Coronary artery (tissue), 2 donors: ENCODE measurements at regions not wholly inside any gene's neighbourhood (a gene's known extent, or its start where the extent isn't known, plus 50 kb on each side); places are given as distances from the start of the nearest gene placed in this dataset.

Source experiments
- DNase-seq: peaks from one replicate; pipeline ENCODE4 v3.0.0-alpha.2; 2017; ENCODE audit warnings: low spot score
- H3K27ac ChIP-seq, 2 donors: fragments of 200-600 bp; sonication (generic); one replicate each; pipeline ENCODE4 v1.5.1; 2016 to 2019
- H3K4me3 ChIP-seq: fragments of 200-600 bp; sonication (generic); 2 replicates; pipeline ENCODE4 v1.5.1; 2016; ENCODE audit warnings: mild to moderate bottlenecking, moderate library complexity
- TF ChIP-seq, protein P1 (sequence below): fragments of 200-600 bp; sonication (generic); IDR thresholded peaks from one replicate; pipeline ENCODE4 v1.5.1; 2019; ENCODE audit warnings: antibody characterized with exemption

GRCh38 chr9:18073002-18073401, 401.0 kb upstream of the ADAMTSL1 start:
- H3K4me3 ChIP-seq = no peak overlapping the region
- H3K27ac ChIP-seq = no peak overlapping the region
- TF ChIP-seq, protein P1, sequence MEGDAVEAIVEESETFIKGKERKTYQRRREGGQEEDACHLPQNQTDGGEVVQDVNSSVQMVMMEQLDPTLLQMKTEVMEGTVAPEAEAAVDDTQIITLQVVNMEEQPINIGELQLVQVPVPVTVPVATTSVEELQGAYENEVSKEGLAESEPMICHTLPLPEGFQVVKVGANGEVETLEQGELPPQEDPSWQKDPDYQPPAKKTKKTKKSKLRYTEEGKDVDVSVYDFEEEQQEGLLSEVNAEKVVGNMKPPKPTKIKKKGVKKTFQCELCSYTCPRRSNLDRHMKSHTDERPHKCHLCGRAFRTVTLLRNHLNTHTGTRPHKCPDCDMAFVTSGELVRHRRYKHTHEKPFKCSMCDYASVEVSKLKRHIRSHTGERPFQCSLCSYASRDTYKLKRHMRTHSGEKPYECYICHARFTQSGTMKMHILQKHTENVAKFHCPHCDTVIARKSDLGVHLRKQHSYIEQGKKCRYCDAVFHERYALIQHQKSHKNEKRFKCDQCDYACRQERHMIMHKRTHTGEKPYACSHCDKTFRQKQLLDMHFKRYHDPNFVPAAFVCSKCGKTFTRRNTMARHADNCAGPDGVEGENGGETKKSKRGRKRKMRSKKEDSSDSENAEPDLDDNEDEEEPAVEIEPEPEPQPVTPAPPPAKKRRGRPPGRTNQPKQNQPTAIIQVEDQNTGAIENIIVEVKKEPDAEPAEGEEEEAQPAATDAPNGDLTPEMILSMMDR = no peak
- DNase-seq = no peak

DNA sequence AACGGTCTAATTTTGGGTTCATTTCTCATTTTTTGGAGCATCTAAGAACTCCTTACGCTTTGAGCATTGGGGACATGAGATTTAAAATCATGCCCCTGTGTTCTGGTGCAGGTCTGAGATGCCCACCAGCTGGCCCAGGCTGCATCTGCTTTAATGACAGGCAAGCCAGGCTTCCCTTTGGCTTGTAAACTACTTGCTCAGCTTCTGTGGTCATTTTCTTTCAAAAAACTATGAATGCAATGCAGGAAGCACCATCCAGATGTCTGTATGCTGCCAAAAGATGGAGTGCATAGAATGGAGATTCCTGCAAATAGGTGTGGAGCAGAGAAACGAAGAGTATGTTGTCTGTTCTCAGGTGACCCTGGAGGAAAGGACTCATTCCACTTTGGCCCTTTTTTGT, 399.9 kb upstream of the ADAMTSL1 start:
- no peak for DNase-seq
- no peak overlapping the region for H3K27ac ChIP-seq
- H3K4me3 ChIP-seq = no peak overlapping the region

GRCh38 chr9:18075253-18075952, 398.6 kb upstream of the ADAMTSL1 start:
- Histone ChIP-seq H3K27ac (no peak overlapping the region), H3K4me3 (no peak overlapping the region)
- no peak for DNase-seq
- TF ChIP-seq, protein P1 = no peak

More for the DNA sequence above, 399.9 kb upstream of the ADAMTSL1 start:
- TF ChIP-seq, protein P1 = no peak

DNA sequence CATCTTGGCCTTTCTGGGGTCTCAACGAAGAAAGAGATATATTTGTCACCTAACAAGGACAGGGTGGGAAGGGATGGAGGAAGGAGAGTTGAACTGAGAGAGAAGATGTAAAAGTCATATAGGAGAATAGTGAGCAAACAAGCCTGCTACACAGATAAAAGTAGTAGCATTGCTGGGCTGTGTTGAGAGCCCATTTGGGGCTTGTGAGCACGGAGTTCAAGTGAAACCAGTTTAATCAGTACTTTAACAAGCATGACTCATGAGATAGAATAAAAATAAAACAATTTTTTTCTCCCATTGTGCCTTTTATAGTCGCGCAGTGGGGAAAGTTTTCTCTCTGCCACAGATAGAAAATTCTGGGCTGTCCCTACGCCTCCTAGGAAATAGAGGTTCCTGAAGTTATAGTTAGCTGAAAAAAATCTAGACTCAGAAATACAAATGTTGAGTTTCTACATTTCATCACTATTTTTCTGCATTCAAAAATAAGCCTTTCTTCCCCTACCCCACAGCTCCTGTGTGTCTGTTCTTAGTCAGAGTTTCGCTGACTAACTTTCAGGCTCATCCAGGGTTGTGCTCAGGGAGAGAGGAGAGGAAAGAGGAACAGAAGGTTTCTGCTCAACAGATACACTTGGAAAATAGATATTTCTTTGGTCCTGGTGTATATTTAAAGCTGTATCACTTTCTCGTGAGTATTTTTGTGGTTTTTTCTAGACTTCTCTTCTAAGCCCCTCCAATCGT, 395.8 kb upstream of the ADAMTSL1 start:
- TF ChIP-seq, protein P1 = no peak

DNA sequence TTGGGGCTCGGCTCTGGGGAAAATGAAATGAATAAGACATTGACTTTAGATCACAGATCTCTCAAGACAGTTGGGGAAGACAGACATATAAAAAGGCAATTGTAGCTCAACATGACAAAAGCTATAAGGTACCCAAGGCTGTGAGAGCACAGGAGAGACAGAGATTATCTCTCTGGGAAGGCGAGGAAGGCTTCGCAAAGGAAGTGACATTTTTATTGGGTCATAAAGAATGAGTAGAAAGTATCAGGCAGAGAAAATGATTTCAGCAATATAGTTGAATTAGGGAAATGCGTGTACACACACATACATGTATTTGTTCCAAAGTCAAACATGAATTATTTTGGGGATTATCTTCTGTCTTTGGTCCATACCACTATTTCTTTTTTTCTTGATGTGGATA, 381.8 kb upstream of the ADAMTSL1 start:
- TF ChIP-seq, protein P1 = no peak
- H3K27ac ChIP-seq = no peak overlapping the region
- H3K4me3 ChIP-seq = no peak overlapping the region
- no peak for DNase-seq

More for the DNA sequence above, 395.8 kb upstream of the ADAMTSL1 start:
- Histone ChIP-seq H3K4me3 (no peak overlapping the region), H3K27ac (no peak overlapping the region)
- no peak for DNase-seq

DNA sequence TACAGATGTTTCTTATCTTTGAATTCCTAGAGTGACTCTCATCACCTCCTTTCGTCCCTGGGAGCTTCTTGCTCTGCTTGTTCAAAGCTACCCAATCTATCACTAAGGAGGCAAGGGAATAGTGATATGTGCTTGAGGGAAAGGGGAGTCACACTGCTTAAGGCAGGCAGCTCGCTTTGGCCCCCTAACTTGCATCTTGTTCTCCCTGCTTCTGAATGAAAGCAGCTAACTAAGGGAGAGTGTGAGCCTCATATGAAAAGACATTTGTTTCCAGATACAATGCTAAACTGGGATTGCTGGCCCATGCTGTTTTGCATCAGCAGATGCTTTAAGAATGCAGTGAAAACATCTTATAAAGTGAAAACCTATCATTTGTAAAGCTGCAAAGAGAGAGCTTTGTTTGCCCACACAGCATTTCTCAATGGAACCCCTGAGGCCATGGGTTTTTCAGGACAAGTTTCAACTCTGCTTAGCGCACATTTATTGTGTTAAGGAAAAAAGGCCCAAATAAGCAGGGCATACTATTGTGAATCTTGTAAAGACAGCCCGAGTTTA, 367.9 kb upstream of the ADAMTSL1 start:
- Histone ChIP-seq H3K4me3 (no peak overlapping the region), H3K27ac (no peak overlapping the region)
- DNase-seq = no peak
- TF ChIP-seq, protein P1 = no peak
